Bronchial epithelial cell (primary cell): ENCODE measurements at regions not wholly inside any gene's neighbourhood (a gene's known extent, or its start where the extent isn't known, plus 50 kb on each side); places are given as distances from the start of the nearest gene placed in this dataset.

Experiments used
- DNase-seq: peaks from one replicate; pipeline ENCODE4 v3.0.0-alpha.2; 2010; ENCODE audit warnings: low read depth
- FAIRE-seq: peaks from 2 replicates; lab custom pipeline; 2011; peaks lifted over from hg19 to GRCh38; lab: Jason Lieb, UNC
- H3K27me3 ChIP-seq: 2 replicates; pipeline ENCODE4 v1.5.1; 2011; ENCODE audit warnings: low read length; ENCODE audit not compliant: control insufficient read depth, insufficient read depth
- H3K36me3 ChIP-seq: 2 replicates; pipeline ENCODE4 v1.5.1; 2011; ENCODE audit warnings: low read length; ENCODE audit not compliant: control insufficient read depth, insufficient read depth
- H3K4me3 ChIP-seq: 2 replicates; pipeline ENCODE4 v1.5.1; 2011; ENCODE audit warnings: mild to moderate bottlenecking, low read depth, low read length, control low read depth
- CTCF ChIP-seq: IDR thresholded peaks from 2 replicates; pipeline ENCODE4 v1.5.1; 2011; ENCODE audit warnings: mild to moderate bottlenecking, moderate library complexity, low read length, control low read depth, inconsistent platforms; ENCODE audit not compliant: insufficient read depth, severe bottlenecking

- no peak overlapping the region for H3K4me3 ChIP-seq
- no peak for TF ChIP-seq CTCF
- DNase-seq: no peak
- H3K36me3 ChIP-seq: no peaks in the 10 kb centered on the region
- no peak for FAIRE-seq
- no peaks in the 10 kb centered on the region for H3K27me3 ChIP-seq
These were observed 108.6 kb upstream of the TMEM106B start for GRCh38 chr7:12102527-12102926.

GRCh38 chr7:12103948-12104347 lies 107.1 kb upstream of the TMEM106B start:
- no peak for TF ChIP-seq CTCF
- Histone ChIP-seq H3K36me3 (no peaks in the 10 kb centered on the region), H3K27me3 (no peaks in the 10 kb centered on the region), H3K4me3 (no peak overlapping the region)
- DNase-seq (no peak), FAIRE-seq (no peak)

- Histone ChIP-seq H3K36me3 (no peaks in the 10 kb centered on the region), H3K27me3 (peaks cover 2% of the 10 kb centered on the region), H3K4me3 (no peak overlapping the region)
- no peak for TF ChIP-seq CTCF
- DNase-seq: no peak
- no peak for FAIRE-seq
These were observed 103.7 kb upstream of the TMEM106B start for GRCh38 chr7:12107381-12107780.

- FAIRE-seq: no peak
- no peak overlapping the region for H3K4me3 ChIP-seq
- H3K27me3 ChIP-seq: peaks cover 2% of the 10 kb centered on the region
- TF ChIP-seq CTCF: no peak
- DNase-seq: no peak
- H3K36me3 ChIP-seq: no peaks in the 10 kb centered on the region
These were observed 103.2 kb upstream of the TMEM106B start for GRCh38 chr7:12107841-12108254.

GRCh38 chr7:12110425-12110824 lies 100.7 kb upstream of the TMEM106B start:
- peaks cover 3% of the 10 kb centered on the region for H3K27me3 ChIP-seq
- H3K4me3 ChIP-seq: no peak overlapping the region
- TF ChIP-seq CTCF: no peak
- FAIRE-seq (no peak), DNase-seq (no peak)
- no peaks in the 10 kb centered on the region for H3K36me3 ChIP-seq
